ENCODE measurements at regions not wholly inside any gene's neighbourhood (a gene's known extent, or its start where the extent isn't known, plus 50 kb on each side); places are given as distances from the start of the nearest gene placed in this dataset.

DNA sequence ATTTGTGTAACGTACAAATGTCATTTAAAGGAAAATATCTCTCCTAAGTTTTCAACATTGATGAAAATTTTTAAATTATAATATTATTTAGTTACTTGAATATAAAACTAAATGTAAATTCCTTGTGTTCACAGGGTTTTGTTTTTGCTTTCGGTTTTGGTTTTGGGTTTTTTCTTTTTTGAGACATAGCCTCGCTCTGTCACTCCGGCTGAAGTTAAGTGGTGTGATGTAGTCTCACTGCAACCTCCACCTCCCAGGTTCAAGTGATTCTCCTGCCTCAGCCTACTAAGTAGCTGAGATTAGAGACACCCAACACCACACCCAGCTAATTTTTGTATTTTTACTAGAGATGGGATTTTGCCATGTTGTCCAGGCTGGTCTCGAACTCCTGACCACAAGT lies 79.3 kb upstream of the TCF12 start:
- TF ChIP-seq, protein P1, sequence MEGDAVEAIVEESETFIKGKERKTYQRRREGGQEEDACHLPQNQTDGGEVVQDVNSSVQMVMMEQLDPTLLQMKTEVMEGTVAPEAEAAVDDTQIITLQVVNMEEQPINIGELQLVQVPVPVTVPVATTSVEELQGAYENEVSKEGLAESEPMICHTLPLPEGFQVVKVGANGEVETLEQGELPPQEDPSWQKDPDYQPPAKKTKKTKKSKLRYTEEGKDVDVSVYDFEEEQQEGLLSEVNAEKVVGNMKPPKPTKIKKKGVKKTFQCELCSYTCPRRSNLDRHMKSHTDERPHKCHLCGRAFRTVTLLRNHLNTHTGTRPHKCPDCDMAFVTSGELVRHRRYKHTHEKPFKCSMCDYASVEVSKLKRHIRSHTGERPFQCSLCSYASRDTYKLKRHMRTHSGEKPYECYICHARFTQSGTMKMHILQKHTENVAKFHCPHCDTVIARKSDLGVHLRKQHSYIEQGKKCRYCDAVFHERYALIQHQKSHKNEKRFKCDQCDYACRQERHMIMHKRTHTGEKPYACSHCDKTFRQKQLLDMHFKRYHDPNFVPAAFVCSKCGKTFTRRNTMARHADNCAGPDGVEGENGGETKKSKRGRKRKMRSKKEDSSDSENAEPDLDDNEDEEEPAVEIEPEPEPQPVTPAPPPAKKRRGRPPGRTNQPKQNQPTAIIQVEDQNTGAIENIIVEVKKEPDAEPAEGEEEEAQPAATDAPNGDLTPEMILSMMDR (IDR thresholded peaks at IDR 0.05) = no peak
- no peak for TF ChIP-seq POLR2A (IDR thresholded peaks at IDR 0.05)
